Mucosa of rectum (tissue), 2 donors: ENCODE measurements at regions not wholly inside any gene's neighbourhood (a gene's known extent, or its start where the extent isn't known, plus 50 kb on each side); places are given as distances from the start of the nearest gene placed in this dataset.

ENCODE experiments used
- H3K27ac ChIP-seq, 2 donors: one replicate each; pipeline ENCODE4 v1.7.0; 2013; ENCODE audit warnings: inconsistent platforms in 2 of 2, low read depth in 2 of 2, low read length in 2 of 2
- H3K27me3 ChIP-seq, 2 donors: one replicate each; pipeline ENCODE4 v1.7.0; 2013; ENCODE audit warnings: low read length in 2 of 2; ENCODE audit not compliant: control insufficient read depth in 2 of 2, insufficient read depth in 2 of 2
- H3K36me3 ChIP-seq, 2 donors: one replicate each; pipeline ENCODE4 v1.7.0; 2013; ENCODE audit warnings: low read length in 2 of 2; ENCODE audit not compliant: control insufficient read depth in 2 of 2, insufficient read depth in 2 of 2
- H3K4me1 ChIP-seq, 2 donors: one replicate each; pipeline ENCODE4 v1.7.0; 2013; ENCODE audit warnings: low read length in 2 of 2, mild to moderate bottlenecking in 1 of 2; ENCODE audit not compliant: control insufficient read depth in 2 of 2, insufficient read depth in 2 of 2
- H3K4me3 ChIP-seq, 2 donors: one replicate each; pipeline ENCODE4 v1.7.0; 2013; ENCODE audit warnings: low read length in 2 of 2
- H3K9ac ChIP-seq, 2 donors: one replicate each; pipeline ENCODE4 v1.7.0; 2013; ENCODE audit warnings: low read length in 2 of 2, low read depth in 1 of 2, mild to moderate bottlenecking in 1 of 2
- H3K9me3 ChIP-seq, 2 donors: one replicate each; pipeline ENCODE4 v1.7.0; 2013; ENCODE audit warnings: low read length in 2 of 2; ENCODE audit not compliant: control insufficient read depth in 2 of 2
- donor health status: healthy.
- donor health status: Normal muscosa, but diverticular disease.

DNA sequence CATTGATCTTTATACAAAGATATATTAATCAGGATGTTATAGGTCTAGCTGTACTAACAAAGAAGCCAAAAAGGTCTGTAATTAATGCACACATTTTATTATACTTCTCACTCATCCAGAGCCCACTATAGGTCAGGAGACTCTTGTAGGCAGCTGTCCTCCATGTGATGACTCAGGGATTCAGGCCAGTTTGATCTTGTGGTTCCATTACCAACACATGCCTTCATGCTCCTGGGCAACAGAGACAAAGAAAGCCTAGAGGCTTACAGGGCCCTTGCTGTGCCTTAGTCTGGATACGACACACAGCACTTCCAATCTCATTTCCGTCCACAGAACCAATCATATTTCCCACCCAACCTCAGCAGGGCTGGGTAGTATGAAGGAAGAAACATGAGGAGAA lies 150.3 kb upstream of the NCAM1 start:
- Histone ChIP-seq H3K9me3 (no peaks in the 10 kb centered on the region), H3K27ac (no peak overlapping the region), H3K4me1 (no peaks in the 10 kb centered on the region), H3K9ac (no peak overlapping the region), H3K4me3 (no peak overlapping the region), H3K27me3 (no peaks in the 10 kb centered on the region), H3K36me3 (no peaks in the 10 kb centered on the region)

DNA sequence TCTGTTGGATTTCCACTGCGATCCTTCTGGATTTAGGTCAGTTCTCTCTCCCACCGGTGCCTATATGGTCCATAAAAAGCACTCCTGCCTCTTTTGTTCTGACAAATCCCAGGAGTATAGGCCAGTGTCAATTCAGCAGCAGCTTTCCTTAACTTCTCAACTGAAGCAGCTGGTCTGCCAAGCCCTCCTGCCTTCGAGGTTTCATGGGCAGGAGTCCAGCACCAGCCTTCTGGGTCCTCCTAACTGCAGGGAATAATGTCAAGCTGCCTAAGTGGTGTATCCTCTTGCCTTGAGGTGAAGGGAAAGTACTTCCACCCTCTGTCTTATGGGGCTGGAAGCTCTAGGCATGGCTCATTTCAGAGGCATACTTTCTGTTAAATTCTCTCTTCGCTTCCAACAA lies 149.4 kb upstream of the NCAM1 start:
- no peak overlapping the region for H3K27ac ChIP-seq
- H3K27me3 ChIP-seq, result no peaks in the 10 kb centered on the region
- H3K9me3 ChIP-seq, result no peaks in the 10 kb centered on the region
- H3K9ac ChIP-seq, result no peak overlapping the region
- H3K4me1 ChIP-seq, result no peaks in the 10 kb centered on the region
- H3K36me3 ChIP-seq, result no peaks in the 10 kb centered on the region
- H3K4me3 ChIP-seq, result no peak overlapping the region

DNA sequence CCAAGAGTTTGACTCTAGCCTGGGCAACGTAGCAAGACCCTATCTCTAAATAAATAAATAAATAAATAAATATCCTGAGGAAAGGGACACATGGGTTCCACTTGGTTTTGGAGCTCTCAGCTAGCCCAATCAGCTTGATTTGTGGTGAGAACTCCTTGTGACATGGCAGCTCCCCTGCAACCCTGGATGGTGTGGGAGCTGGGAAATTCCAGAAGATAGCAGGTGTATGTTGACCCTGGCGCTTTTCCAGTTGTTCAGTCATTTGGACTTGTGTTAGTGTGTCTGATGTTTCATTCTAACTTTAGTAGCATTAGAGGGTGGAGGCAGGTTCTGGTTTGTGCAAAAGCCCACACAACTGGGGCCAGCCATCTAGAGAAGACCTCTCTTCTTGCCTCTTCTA lies 148.5 kb upstream of the NCAM1 start:
- H3K36me3 ChIP-seq, result no peaks in the 10 kb centered on the region
- no peaks in the 10 kb centered on the region for H3K9me3 ChIP-seq
- no peaks in the 10 kb centered on the region for H3K27me3 ChIP-seq
- no peak overlapping the region for H3K4me3 ChIP-seq
- no peak overlapping the region for H3K9ac ChIP-seq
- H3K27ac ChIP-seq, result no peak overlapping the region
- no peaks in the 10 kb centered on the region for H3K4me1 ChIP-seq

DNA sequence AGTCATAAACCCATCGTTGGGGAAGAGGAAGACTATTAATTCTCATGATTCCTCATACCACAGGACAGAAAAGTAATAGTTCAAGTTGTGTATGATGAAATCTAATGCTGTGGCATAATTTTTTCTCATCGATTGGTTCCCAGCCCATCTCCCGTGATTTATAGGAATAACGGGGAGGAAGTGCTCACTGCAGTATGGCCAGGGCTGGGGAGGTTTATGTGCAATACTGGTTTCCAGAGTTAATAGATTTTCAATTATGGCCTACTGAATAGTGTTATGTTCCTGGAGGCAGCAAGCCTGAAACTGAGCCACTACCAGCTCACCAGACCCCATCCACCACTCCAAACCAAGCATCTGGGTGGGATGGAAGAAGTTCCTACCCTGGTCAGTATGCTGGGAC lies 147.1 kb upstream of the NCAM1 start:
- H3K36me3 ChIP-seq, result no peaks in the 10 kb centered on the region
- no peak overlapping the region for H3K4me3 ChIP-seq
- no peaks in the 10 kb centered on the region for H3K4me1 ChIP-seq
- no peak overlapping the region for H3K9ac ChIP-seq
- H3K27ac ChIP-seq, result no peak overlapping the region
- no peaks in the 10 kb centered on the region for H3K9me3 ChIP-seq
- no peaks in the 10 kb centered on the region for H3K27me3 ChIP-seq

DNA sequence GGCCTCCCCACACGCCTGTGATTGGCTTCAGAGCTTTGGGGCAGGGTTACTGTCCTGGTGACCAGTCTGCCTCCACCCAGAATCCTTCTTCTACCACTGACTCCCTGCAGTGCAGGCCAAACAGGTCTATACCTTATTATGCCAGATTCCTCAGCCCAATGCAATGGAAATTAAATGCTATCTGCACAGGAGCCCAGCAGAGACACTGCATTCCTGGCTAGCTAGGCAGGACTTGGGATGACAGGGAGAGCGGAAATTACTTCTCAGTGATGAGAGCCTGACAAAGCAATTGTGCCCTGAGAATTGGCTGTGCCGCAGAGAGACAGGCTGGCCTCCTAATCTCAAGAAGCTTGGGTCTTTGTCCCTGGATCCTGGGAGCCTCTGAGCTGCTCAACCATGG lies 143.8 kb upstream of the NCAM1 start:
- Histone ChIP-seq H3K4me1 (no peaks in the 10 kb centered on the region), H3K9ac (no peak overlapping the region), H3K27me3 (no peaks in the 10 kb centered on the region), H3K27ac (no peak overlapping the region), H3K4me3 (no peak overlapping the region), H3K9me3 (no peaks in the 10 kb centered on the region), H3K36me3 (no peaks in the 10 kb centered on the region)

DNA sequence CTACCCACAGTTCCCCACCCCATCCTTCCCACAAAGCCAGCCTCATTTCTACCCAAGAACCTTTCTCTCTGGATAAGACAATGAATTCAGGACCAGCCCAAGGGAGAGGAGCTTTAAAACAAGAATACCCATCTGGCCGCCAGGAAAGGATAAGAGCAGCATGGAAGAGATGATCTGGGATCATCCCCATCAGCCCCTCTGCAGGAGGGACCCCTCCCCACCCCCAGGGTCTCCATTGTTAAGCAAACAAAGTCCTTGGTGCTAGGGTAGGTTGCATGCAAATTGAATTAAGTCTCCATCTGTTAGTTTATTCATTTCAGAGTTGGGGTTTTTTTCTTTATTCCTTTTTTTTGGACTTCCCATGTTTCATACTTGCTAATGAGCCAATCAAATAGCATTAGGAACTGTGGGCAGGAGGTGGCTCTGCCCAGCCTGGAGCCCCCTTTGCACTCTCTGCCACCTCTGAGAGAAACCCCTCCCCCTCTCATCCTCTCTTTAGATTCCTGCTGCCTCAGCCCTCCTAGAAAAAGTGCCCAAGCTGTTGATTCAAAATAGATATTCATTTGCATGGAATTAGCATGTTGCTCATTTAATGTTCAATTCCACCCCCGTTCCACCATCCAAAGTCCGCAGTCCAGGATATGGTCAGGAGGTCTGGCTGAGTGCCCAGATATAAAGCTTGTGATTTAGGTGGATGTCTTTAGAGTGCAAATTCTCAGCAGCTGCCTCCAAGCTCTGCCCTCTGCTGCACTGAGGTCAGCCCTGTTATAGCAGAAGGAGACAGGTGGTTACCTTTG lies 138.5 kb upstream of the NCAM1 start:
- H3K4me1 ChIP-seq, result no peaks in the 10 kb centered on the region
- no peaks in the 10 kb centered on the region for H3K27me3 ChIP-seq
- no peak overlapping the region for H3K9ac ChIP-seq
- no peaks in the 10 kb centered on the region for H3K9me3 ChIP-seq
- no peak overlapping the region for H3K27ac ChIP-seq
- H3K36me3 ChIP-seq, result no peaks in the 10 kb centered on the region
- H3K4me3 ChIP-seq, result no peak overlapping the region

DNA sequence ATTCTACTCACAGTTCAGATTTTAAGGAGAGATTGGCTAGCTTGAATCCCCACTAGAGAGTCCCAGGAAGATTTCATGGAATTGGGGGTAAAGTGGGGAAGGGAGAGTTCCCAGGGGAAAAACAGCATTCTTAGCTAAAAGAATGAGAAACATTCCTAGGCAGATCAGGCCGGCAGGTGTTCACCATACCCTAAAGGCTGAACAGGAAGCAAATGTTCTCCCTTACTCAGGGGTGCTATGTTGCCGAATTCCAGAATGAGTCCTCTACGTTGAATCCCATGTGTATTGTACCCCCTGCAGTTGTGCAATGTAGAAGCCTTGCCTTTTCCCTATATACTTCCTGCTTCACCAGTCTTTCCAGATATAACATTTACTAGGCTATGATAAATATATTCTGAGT lies 135.2 kb upstream of the NCAM1 start:
- Histone ChIP-seq H3K4me1 (no peaks in the 10 kb centered on the region), H3K27me3 (no peaks in the 10 kb centered on the region), H3K27ac (no peak overlapping the region), H3K36me3 (no peaks in the 10 kb centered on the region), H3K9me3 (no peaks in the 10 kb centered on the region), H3K4me3 (no peak overlapping the region), H3K9ac (no peak overlapping the region)

DNA sequence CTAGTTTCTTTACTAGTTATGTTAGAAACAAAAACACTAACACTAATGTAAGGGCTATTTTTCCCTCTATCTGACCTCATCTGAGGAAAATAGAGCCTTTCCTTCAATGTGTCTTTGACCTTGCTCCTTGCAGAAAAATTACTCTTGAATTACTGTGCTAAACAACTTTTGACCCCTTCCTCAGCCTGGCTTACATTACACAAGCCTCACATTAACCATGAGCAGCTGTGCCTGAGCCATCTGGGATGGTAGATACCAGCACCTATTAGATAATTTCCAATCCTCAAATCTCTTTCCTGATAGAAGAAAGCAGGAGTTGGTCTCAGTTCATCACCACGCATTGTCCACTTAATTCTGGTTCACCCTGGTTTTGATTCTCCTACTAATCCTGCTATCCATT lies 134.4 kb upstream of the NCAM1 start:
- no peaks in the 10 kb centered on the region for H3K9me3 ChIP-seq
- H3K9ac ChIP-seq, result no peak overlapping the region
- H3K27ac ChIP-seq, result no peak overlapping the region
- no peaks in the 10 kb centered on the region for H3K27me3 ChIP-seq
- H3K4me1 ChIP-seq, result no peaks in the 10 kb centered on the region
- no peak overlapping the region for H3K4me3 ChIP-seq
- no peaks in the 10 kb centered on the region for H3K36me3 ChIP-seq

DNA sequence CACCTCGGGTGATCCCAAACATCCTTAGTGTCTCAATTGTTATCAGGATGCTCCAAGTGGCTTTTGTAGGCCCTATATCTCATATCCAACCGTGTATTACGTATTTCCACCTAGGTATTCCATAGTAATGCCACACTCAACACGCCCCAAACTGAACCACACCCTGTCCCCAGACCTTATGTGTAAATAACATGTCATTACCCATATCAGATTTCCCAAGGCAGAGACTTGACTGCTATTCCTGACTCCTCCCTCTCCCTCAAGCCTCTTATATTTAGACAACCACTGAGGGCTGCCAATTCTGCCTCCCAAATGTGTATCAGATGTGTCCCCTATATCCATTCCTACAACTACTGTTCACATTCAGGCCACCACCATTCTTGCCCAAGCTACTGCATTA lies 132.8 kb upstream of the NCAM1 start:
- no peak overlapping the region for H3K4me3 ChIP-seq
- H3K9me3 ChIP-seq, result no peaks in the 10 kb centered on the region
- no peak overlapping the region for H3K9ac ChIP-seq
- H3K36me3 ChIP-seq, result no peaks in the 10 kb centered on the region
- no peaks in the 10 kb centered on the region for H3K27me3 ChIP-seq
- no peaks in the 10 kb centered on the region for H3K4me1 ChIP-seq
- H3K27ac ChIP-seq, result no peak overlapping the region

DNA sequence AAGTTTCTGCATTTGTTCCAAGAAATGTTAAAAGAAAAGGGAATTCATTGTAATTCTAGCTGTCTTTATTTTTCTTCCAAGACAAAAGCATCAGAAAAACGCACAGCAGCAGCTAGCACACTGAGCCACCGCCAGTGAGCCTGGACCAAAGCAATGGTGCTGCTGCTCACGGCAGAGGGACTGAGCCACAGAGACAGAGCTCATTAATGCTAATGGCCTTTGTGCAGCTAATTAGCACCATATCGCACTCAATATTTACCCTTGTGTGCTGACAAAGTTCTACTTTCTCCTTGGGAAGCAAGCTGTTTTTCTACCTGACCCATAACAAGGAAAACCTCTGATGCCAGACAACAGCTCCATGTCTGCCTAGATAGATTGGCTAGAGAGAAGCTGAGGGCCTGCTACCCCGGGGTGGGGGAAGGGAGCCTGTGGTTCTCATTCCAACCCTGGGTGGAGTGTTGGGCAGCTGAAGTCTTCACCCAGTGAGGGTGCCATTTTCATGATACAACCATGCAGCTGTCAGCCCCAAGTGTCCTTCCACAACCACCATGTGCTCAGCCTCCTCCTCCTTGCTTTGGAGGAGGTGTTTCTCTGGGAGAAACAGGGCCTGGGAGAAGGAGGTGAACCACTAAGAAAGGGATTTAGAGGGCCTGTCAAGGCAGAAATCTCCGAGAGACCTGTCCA lies 131.1 kb upstream of the NCAM1 start:
- H3K9ac ChIP-seq, result no peak overlapping the region
- H3K4me1 ChIP-seq, result no peaks in the 10 kb centered on the region
- no peak overlapping the region for H3K4me3 ChIP-seq
- no peaks in the 10 kb centered on the region for H3K27me3 ChIP-seq
- no peaks in the 10 kb centered on the region for H3K9me3 ChIP-seq
- H3K36me3 ChIP-seq, result no peaks in the 10 kb centered on the region
- no peak overlapping the region for H3K27ac ChIP-seq
